ENCODE measurements at regions not wholly inside any gene's neighbourhood (a gene's known extent, or its start where the extent isn't known, plus 50 kb on each side); places are given as distances from the start of the nearest gene placed in this dataset.
"Not testable (repeated sequence)": the region's sequence is repeated elsewhere in the genome, so short reads cannot be mapped to it uniquely, and the experiment has no call there.

GRCh38 chr2:140178234-140178633, 1398.0 kb upstream of the NXPH2 start:
- FAIRE-seq (no peak), DNase-seq (ENCODE audit: insufficient read length, low spot score) (no peak)

GRCh38 chr2:140177086-140177485, 1396.9 kb upstream of the NXPH2 start:
- DNase-seq (ENCODE audit: insufficient read length, low spot score) (no peak), FAIRE-seq (no peak)

- no peak for DNase-seq (ENCODE audit: insufficient read length, low spot score)
- no peak for FAIRE-seq
Measured at GRCh38 chr2:140173790-140174189, 1393.6 kb upstream of the NXPH2 start.

GRCh38 chr2:140164449-140164848, 1384.3 kb upstream of the NXPH2 start:
- FAIRE-seq (no peak), DNase-seq (ENCODE audit: insufficient read length, low spot score) (no peak)

- DNase-seq (ENCODE audit: insufficient read length, low spot score) = no peak
- no peak for FAIRE-seq
Measured at GRCh38 chr2:140158259-140158658, 1378.1 kb upstream of the NXPH2 start.

- FAIRE-seq (no peak), DNase-seq (ENCODE audit: insufficient read length, low spot score) (no peak)
Measured at GRCh38 chr2:140157816-140158215, 1377.6 kb upstream of the NXPH2 start.

- FAIRE-seq (no peak), DNase-seq (ENCODE audit: insufficient read length, low spot score) (no peak)
Measured at GRCh38 chr2:140154706-140155105, 1374.5 kb upstream of the NXPH2 start.

- FAIRE-seq = no peak
Measured at GRCh38 chr2:140154271-140154670, 1374.1 kb upstream of the NXPH2 start.

GRCh38 chr2:140144611-140145010, 1364.4 kb upstream of the NXPH2 start:
- DNase-seq (ENCODE audit: insufficient read length, low spot score) = no peak
- no peak for FAIRE-seq

More at GRCh38 chr2:140154271-140154670, 1374.1 kb upstream of the NXPH2 start:
- no peak for DNase-seq (ENCODE audit: insufficient read length, low spot score)

GRCh38 chr2:140138736-140139135, 1358.5 kb upstream of the NXPH2 start:
- DNase-seq (ENCODE audit: insufficient read length, low spot score) (no peak), FAIRE-seq (no peak)

- no peak for FAIRE-seq
- no peak for DNase-seq (ENCODE audit: insufficient read length, low spot score)
Measured at GRCh38 chr2:140136861-140137260, 1356.7 kb upstream of the NXPH2 start.

GRCh38 chr2:140136366-140136765, 1356.2 kb upstream of the NXPH2 start:
- FAIRE-seq (no peak), DNase-seq (ENCODE audit: insufficient read length, low spot score) (no peak)

GRCh38 chr2:140128909-140129308, 1348.7 kb upstream of the NXPH2 start:
- no peak for DNase-seq (ENCODE audit: insufficient read length, low spot score)
- no peak for FAIRE-seq

- FAIRE-seq (no peak), DNase-seq (ENCODE audit: insufficient read length, low spot score) (peak; percentile 7)
Measured at GRCh38 chr2:140122001-140122400, 1341.8 kb upstream of the NXPH2 start.

GRCh38 chr2:140117386-140117785, 1337.2 kb upstream of the NXPH2 start:
- FAIRE-seq (no peak), DNase-seq (ENCODE audit: insufficient read length, low spot score) (no peak)

GRCh38 chr2:140108706-140109475, 1328.7 kb upstream of the NXPH2 start:
- no peak for FAIRE-seq

GRCh38 chr2:140091926-140092325, 1311.7 kb upstream of the NXPH2 start:
- FAIRE-seq (no peak), DNase-seq (ENCODE audit: insufficient read length, low spot score) (no peak)

More at GRCh38 chr2:140108706-140109475, 1328.7 kb upstream of the NXPH2 start:
- DNase-seq (ENCODE audit: insufficient read length, low spot score) = no peak

- FAIRE-seq = no peak
Measured at GRCh38 chr2:140086964-140087363, 1306.8 kb upstream of the NXPH2 start.

GRCh38 chr2:140085674-140086073, 1305.5 kb upstream of the NXPH2 start:
- FAIRE-seq = no peak
- DNase-seq (ENCODE audit: insufficient read length, low spot score) = no peak

More at GRCh38 chr2:140086964-140087363, 1306.8 kb upstream of the NXPH2 start:
- no peak for DNase-seq (ENCODE audit: insufficient read length, low spot score)

- DNase-seq (ENCODE audit: insufficient read length, low spot score) (no peak), FAIRE-seq (no peak)
Measured at GRCh38 chr2:140079038-140079437, 1298.8 kb upstream of the NXPH2 start.

GRCh38 chr2:140076164-140076563, 1296.0 kb upstream of the NXPH2 start:
- no peak for FAIRE-seq

GRCh38 chr2:140073763-140074162, 1293.6 kb upstream of the NXPH2 start:
- FAIRE-seq; DNase-seq (ENCODE audit: insufficient read length, low spot score): not testable (repeated sequence)

More at GRCh38 chr2:140076164-140076563, 1296.0 kb upstream of the NXPH2 start:
- no peak for DNase-seq (ENCODE audit: insufficient read length, low spot score)

GRCh38 chr2:140067661-140068060, 1287.5 kb upstream of the NXPH2 start:
- DNase-seq (ENCODE audit: insufficient read length, low spot score) (no peak), FAIRE-seq (no peak)
